Bronchial epithelial cell (primary cell): ENCODE measurements at regions not wholly inside any gene's neighbourhood (a gene's known extent, or its start where the extent isn't known, plus 50 kb on each side); places are given as distances from the start of the nearest gene placed in this dataset.

Experiments
- DNase-seq: peaks from one replicate; pipeline ENCODE4 v3.0.0-alpha.2; 2010; ENCODE audit warnings: low read depth
- FAIRE-seq: peaks from 2 replicates; lab custom pipeline; 2011; peaks lifted over from hg19 to GRCh38; lab: Jason Lieb, UNC
- H3K27me3 ChIP-seq: 2 replicates; pipeline ENCODE4 v1.5.1; 2011; ENCODE audit warnings: low read length; ENCODE audit not compliant: control insufficient read depth, insufficient read depth
- H3K36me3 ChIP-seq: 2 replicates; pipeline ENCODE4 v1.5.1; 2011; ENCODE audit warnings: low read length; ENCODE audit not compliant: control insufficient read depth, insufficient read depth
- H3K4me3 ChIP-seq: 2 replicates; pipeline ENCODE4 v1.5.1; 2011; ENCODE audit warnings: mild to moderate bottlenecking, low read depth, low read length, control low read depth
- TF ChIP-seq, protein P1 (sequence below): IDR thresholded peaks from 2 replicates; pipeline ENCODE4 v1.5.1; 2011; ENCODE audit warnings: mild to moderate bottlenecking, moderate library complexity, low read length, control low read depth, inconsistent platforms; ENCODE audit not compliant: insufficient read depth, severe bottlenecking

- FAIRE-seq (no peak), DNase-seq (no peak)
- Histone ChIP-seq H3K27me3 (no peaks in the 10 kb centered on the region), H3K4me3 (no peak overlapping the region), H3K36me3 (no peaks in the 10 kb centered on the region)
- TF ChIP-seq, protein P1, sequence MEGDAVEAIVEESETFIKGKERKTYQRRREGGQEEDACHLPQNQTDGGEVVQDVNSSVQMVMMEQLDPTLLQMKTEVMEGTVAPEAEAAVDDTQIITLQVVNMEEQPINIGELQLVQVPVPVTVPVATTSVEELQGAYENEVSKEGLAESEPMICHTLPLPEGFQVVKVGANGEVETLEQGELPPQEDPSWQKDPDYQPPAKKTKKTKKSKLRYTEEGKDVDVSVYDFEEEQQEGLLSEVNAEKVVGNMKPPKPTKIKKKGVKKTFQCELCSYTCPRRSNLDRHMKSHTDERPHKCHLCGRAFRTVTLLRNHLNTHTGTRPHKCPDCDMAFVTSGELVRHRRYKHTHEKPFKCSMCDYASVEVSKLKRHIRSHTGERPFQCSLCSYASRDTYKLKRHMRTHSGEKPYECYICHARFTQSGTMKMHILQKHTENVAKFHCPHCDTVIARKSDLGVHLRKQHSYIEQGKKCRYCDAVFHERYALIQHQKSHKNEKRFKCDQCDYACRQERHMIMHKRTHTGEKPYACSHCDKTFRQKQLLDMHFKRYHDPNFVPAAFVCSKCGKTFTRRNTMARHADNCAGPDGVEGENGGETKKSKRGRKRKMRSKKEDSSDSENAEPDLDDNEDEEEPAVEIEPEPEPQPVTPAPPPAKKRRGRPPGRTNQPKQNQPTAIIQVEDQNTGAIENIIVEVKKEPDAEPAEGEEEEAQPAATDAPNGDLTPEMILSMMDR = no peak
These were observed 74.0 kb upstream of the BHLHE23 start for GRCh38 chr20:63080811-63081210.

DNA sequence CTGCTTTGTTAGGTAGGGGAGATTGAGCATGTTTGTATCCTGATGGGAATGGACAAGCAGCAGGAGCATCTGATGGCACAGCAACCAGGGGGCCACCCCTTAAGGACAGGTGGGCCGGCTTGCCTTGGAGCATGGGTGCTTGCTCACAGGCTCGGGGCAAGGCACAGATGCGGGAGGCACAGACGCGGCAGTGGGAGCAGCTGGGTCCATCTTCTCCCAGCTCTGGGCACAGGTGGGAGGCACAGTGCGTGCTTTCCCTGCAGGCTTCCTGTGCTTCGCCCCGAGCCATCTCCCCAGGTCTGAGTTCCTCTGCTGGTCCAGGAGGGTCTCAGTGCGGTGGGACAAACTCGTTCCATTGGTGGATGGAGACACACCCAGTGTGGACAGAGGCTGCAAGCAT is 73.6 kb upstream of the BHLHE23 start:
- DNase-seq = no peak
- H3K27me3 ChIP-seq = no peaks in the 10 kb centered on the region

DNA sequence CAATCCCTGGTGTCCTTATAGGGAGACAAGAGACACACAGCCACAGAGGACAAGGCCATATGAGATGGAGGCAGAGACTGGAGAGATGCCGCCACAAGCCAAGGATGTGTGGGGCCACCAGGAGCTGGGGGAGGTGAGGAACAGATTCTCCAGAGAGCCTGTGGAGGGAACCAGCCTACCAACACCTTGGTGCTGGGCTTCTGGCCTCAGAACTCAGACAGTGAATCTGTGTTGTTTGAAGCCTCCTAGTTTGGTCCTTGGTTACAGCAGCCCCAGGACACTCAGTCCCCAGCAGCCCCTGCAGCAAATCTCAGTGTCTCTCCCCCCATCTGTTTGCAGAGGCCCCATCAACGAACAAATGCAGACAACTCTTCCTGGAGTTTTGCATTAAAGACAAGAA is 73.2 kb upstream of the BHLHE23 start:
- FAIRE-seq (no peak), DNase-seq (no peak)
- H3K36me3 ChIP-seq = no peaks in the 10 kb centered on the region
- H3K4me3 ChIP-seq = no peak overlapping the region
- TF ChIP-seq, protein P1 = no peak
- no peaks in the 10 kb centered on the region for H3K27me3 ChIP-seq

More for the DNA sequence above, 73.6 kb upstream of the BHLHE23 start:
- TF ChIP-seq, protein P1 = no peak
- no peaks in the 10 kb centered on the region for H3K36me3 ChIP-seq
- no peak for FAIRE-seq
- H3K4me3 ChIP-seq = no peak overlapping the region

- FAIRE-seq (no peak), DNase-seq (no peak)
- no peak overlapping the region for H3K4me3 ChIP-seq
- H3K36me3 ChIP-seq = no peaks in the 10 kb centered on the region
- H3K27me3 ChIP-seq = no peaks in the 10 kb centered on the region
- TF ChIP-seq, protein P1 = no peak
These were observed 70.9 kb upstream of the BHLHE23 start for GRCh38 chr20:63077705-63078104.

DNA sequence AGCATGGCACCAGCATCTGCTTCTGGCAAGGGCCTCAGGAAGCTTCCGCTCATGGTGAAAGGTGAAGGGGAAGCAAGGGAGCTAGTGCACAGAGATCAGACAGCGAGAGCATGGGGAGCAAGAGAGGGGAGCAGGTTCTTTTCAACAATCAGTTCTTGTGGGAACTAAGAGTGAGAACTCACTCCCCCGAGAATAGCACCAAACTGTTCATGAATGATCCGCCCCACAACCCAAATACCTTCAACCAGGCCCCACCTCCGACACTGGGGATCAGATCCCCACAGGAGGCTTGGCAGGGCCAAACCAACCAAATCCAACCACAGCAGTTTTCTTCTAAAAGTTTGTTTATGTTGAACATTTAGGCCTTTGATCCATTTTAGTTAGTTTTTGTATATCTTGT is 69.7 kb upstream of the BHLHE23 start:
- FAIRE-seq (no peak), DNase-seq (no peak)
- no peaks in the 10 kb centered on the region for H3K36me3 ChIP-seq
- H3K4me3 ChIP-seq = no peak overlapping the region
- no peaks in the 10 kb centered on the region for H3K27me3 ChIP-seq
- TF ChIP-seq, protein P1 = no peak

DNA sequence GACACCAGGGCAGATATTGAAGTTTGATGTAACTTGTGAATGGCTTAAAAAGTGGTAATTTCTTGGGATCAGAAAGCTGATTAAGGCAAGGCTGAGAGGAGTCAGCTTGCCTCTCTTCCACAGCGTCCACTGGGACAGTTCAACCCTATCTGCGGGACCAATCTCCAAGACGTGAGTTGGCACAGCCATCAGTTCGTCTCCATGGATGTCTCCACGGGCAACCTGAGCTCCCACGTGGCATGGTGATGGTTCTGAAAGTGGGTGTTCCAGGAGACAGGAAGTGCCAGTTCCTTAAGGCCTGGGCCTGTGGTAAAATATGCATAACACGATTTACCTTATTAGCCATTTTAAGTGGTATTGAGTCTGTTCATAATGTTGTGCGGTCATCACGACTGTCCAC is 67.9 kb upstream of the BHLHE23 start:
- TF ChIP-seq, protein P1 = no peak
- no peak for FAIRE-seq
- Histone ChIP-seq H3K4me3 (no peak overlapping the region), H3K27me3 (no peaks in the 10 kb centered on the region), H3K36me3 (no peaks in the 10 kb centered on the region)
- no peak for DNase-seq
